ENCODE measurements at regions not wholly inside any gene's neighbourhood (a gene's known extent, or its start where the extent isn't known, plus 50 kb on each side); places are given as distances from the start of the nearest gene placed in this dataset.

- ATAC-seq (peak in 1 of 8 donors; percentile 24), DNase-seq (no peak)
- TF ChIP-seq, protein P1, sequence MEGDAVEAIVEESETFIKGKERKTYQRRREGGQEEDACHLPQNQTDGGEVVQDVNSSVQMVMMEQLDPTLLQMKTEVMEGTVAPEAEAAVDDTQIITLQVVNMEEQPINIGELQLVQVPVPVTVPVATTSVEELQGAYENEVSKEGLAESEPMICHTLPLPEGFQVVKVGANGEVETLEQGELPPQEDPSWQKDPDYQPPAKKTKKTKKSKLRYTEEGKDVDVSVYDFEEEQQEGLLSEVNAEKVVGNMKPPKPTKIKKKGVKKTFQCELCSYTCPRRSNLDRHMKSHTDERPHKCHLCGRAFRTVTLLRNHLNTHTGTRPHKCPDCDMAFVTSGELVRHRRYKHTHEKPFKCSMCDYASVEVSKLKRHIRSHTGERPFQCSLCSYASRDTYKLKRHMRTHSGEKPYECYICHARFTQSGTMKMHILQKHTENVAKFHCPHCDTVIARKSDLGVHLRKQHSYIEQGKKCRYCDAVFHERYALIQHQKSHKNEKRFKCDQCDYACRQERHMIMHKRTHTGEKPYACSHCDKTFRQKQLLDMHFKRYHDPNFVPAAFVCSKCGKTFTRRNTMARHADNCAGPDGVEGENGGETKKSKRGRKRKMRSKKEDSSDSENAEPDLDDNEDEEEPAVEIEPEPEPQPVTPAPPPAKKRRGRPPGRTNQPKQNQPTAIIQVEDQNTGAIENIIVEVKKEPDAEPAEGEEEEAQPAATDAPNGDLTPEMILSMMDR (IDR thresholded peaks at IDR 0.05): no peak
- Histone ChIP-seq H3K27me3 (no peaks in the 10 kb centered on the region), H3K36me3 (no peaks in the 10 kb centered on the region), H3K27ac (no peak overlapping the region), H3K9me3 (peaks cover 0 to 27% (median 0%) of the 10 kb centered on the region in 11 donors), H3K4me1 (no peaks in the 10 kb centered on the region), H3K4me3 (no peak overlapping the region)
- 28 to 30% methylated on average over 2 of the region's 2 CpGs for WGBS, 2 donors
- intact Hi-C loops (cut with DNase I): no loop called here
Measured at GRCh38 chr13:47826471-47826870, 174.6 kb downstream of the SUCLA2 start.

DNA sequence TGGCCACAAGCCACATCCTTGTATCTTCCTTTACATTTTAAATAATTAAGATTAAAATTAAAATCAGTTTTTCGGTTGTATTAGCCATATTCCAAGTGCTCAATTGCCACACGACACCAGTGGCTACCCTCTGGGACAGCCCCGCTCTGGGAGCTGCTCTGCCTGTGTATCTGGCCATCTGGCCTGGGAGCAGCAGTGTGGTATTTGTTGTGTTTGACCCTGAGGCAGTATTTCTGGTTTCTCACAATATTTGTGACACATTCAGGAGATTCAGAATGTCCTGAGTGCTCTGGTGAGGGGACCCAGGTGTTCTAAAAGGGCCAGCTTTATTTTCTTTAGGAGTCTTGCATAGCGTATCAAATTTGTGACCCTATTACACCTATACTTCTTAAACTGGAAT is 179.0 kb downstream of the SUCLA2 start:
- TF ChIP-seq, protein P1 (IDR thresholded peaks at IDR 0.05): no peak
- Histone ChIP-seq H3K9me3 (peaks cover 0 to 27% (median 0%) of the 10 kb centered on the region in 11 donors), H3K36me3 (no peaks in the 10 kb centered on the region), H3K27ac (no peak overlapping the region), H3K4me1 (no peaks in the 10 kb centered on the region), H3K4me3 (no peak overlapping the region), H3K27me3 (no peaks in the 10 kb centered on the region)
- ATAC-seq: no peak
- WGBS, 2 donors: 86 to 90% methylated on average over 4 of the region's 4 CpGs
- DNase-seq: no peak
- intact Hi-C loops (cut with DNase I): no loop called here

DNA sequence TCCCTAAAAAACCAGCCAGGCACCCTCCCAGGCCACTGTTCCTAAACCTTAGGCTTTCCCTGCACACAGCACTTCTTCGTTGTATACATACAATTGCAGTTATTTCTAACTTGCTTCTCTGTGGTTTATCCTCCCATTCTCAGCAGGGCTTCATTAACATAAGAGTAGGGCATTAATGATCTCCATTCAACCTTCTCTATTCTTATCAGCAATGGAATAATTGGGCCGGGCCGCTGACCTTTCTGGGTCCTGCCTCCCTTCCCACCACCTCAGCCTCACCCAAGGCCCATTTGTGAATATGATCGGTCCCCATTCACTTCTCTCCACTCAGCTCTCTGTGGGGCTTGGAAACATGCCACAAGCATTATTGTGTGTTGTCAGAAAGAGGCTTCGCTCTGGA is 184.2 kb downstream of the SUCLA2 start:
- 69 to 72% methylated on average over 5 of the region's 5 CpGs for WGBS, 2 donors
- Histone ChIP-seq H3K4me3 (no peak overlapping the region), H3K36me3 (no peaks in the 10 kb centered on the region), H3K27me3 (no peaks in the 10 kb centered on the region), H3K4me1 (no peaks in the 10 kb centered on the region), H3K9me3 (no peaks in the 10 kb centered on the region), H3K27ac (no peak overlapping the region)
- no peak for DNase-seq
- intact Hi-C loops (cut with DNase I): no loop called here
- ATAC-seq: no peak
- TF ChIP-seq, protein P1 (IDR thresholded peaks at IDR 0.05): no peak

DNA sequence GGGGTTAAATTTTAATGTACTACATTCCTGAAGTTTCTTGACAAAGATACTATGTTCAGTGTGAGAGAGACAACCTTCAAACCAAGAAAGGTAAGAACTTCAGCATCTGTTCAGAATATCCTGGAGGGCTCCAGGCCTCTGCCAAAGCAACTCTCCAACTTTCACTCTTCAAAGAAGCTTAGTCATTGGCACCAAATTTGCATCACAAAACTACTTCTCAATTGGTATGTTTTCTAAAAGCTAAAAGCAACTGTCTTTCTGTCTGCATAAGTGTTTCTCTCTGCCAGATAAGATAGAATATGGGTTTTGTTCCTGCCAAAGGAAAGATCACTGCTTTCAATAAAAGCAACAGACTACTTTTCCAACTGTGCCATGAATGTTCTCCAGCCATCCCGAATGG is 187.4 kb downstream of the SUCLA2 start:
- Histone ChIP-seq H3K27ac (no peak overlapping the region), H3K4me1 (no peaks in the 10 kb centered on the region), H3K36me3 (no peaks in the 10 kb centered on the region), H3K9me3 (no peaks in the 10 kb centered on the region), H3K27me3 (no peaks in the 10 kb centered on the region), H3K4me3 (no peak overlapping the region)
- ATAC-seq: no peak
- intact Hi-C loops (cut with DNase I): no loop called here
- TF ChIP-seq, protein P1 (IDR thresholded peaks at IDR 0.05): no peak
- DNase-seq: no peak
- 67 to 73% methylated on average over 1 of the region's 1 CpG for WGBS, 2 donors

- Histone ChIP-seq H3K4me1 (no peaks in the 10 kb centered on the region), H3K36me3 (no peaks in the 10 kb centered on the region), H3K9me3 (no peaks in the 10 kb centered on the region), H3K4me3 (no peak overlapping the region), H3K27ac (no peak overlapping the region), H3K27me3 (no peaks in the 10 kb centered on the region)
- 60 to 68% methylated on average over 1 of the region's 1 CpG for WGBS, 2 donors
- no peak for DNase-seq
- intact Hi-C loops (cut with DNase I): no loop called here
- TF ChIP-seq, protein P1 (IDR thresholded peaks at IDR 0.05): no peak
- no peak for ATAC-seq
Measured at GRCh38 chr13:47809411-47809810, 191.7 kb downstream of the SUCLA2 start.
